LNCaP clone FGC (cell line): ENCODE measurements at regions not wholly inside any gene's neighbourhood (a gene's known extent, or its start where the extent isn't known, plus 50 kb on each side); places are given as distances from the start of the nearest gene placed in this dataset.

Experiments used
- DNase-seq: peaks from one replicate; pipeline ENCODE4 v3.0.0-alpha.2; 2011; ENCODE audit warnings: low read depth
- H3K4me3 ChIP-seq: 2 replicates; pipeline ENCODE4 v1.5.1; 2011; ENCODE audit warnings: mild to moderate bottlenecking, low read depth, low read length, control low read depth
- CTCF ChIP-seq: IDR thresholded peaks from 2 replicates; pipeline ENCODE4 v1.5.1; 2012; ENCODE audit warnings: mild to moderate bottlenecking; ENCODE audit not compliant: control insufficient read depth, insufficient read depth; ENCODE audit errors: extremely low read depth

- DNase-seq, result no peak
- no peak overlapping the region for H3K4me3 ChIP-seq
- TF ChIP-seq CTCF, result no peak
Measured at GRCh38 chr16:8519179-8519578, 71.1 kb downstream of the TMEM114 start.

- TF ChIP-seq CTCF, result no peak
- DNase-seq, result no peak
- no peak overlapping the region for H3K4me3 ChIP-seq
Measured at GRCh38 chr16:8517280-8517679, 73.0 kb downstream of the TMEM114 start.

- no peak for DNase-seq
- TF ChIP-seq CTCF, result no peak
- H3K4me3 ChIP-seq, result no peak overlapping the region
Measured at GRCh38 chr16:8516471-8516870, 73.8 kb downstream of the TMEM114 start.

- H3K4me3 ChIP-seq, result no peak overlapping the region
Measured at GRCh38 chr16:8512941-8513624, 77.2 kb downstream of the TMEM114 start.

GRCh38 chr16:8511464-8511863, 78.8 kb downstream of the TMEM114 start:
- no peak overlapping the region for H3K4me3 ChIP-seq
- TF ChIP-seq CTCF, result no peak
- DNase-seq, result no peak

More at GRCh38 chr16:8512941-8513624, 77.2 kb downstream of the TMEM114 start:
- TF ChIP-seq CTCF, result no peak
- DNase-seq, result no peak

- DNase-seq, result no peak
- no peak overlapping the region for H3K4me3 ChIP-seq
- TF ChIP-seq CTCF, result no peak
Measured at GRCh38 chr16:8510160-8510559, 80.2 kb downstream of the TMEM114 start.
